Common myeloid progenitor, CD34-positive (primary cell): ENCODE measurements at regions not wholly inside any gene's neighbourhood (a gene's known extent, or its start where the extent isn't known, plus 50 kb on each side); places are given as distances from the start of the nearest gene placed in this dataset.
"Not testable (repeated sequence)": the region's sequence is repeated elsewhere in the genome, so short reads cannot be mapped to it uniquely, and the experiment has no call there.

Source experiments
- CTCF ChIA-PET: fragments of 350-600 bp; sonication (Branson Sonifier 250); formaldehyde crosslinking; loops from one replicate; lab custom pipeline; 2021; ENCODE audit warnings: antibody characterized with exemption; lab: Charles Lee
- POLR2A ChIA-PET: fragments of 350-600 bp; sonication (Branson Sonifier 250); formaldehyde crosslinking; loops from one replicate; lab custom pipeline; 2021; ENCODE audit warnings: antibody characterized with exemption; lab: Charles Lee
- DNase-seq, 3 donors: peaks; one replicate each; pipeline versions ENCODE4 v3.0.0 to v3.0.0-alpha.2; 2013
- H3K27ac ChIP-seq, 2 experiments: 1 replicate in 1 of 2; 2 replicates in 1 of 2; pipeline ENCODE4 v1.7.0; 2013; ENCODE audit warnings: inconsistent platforms in 2 of 2, low read length in 2 of 2, mild to moderate bottlenecking in 2 of 2, low read depth in 1 of 2, moderate library complexity in 1 of 2; ENCODE audit not compliant: severe bottlenecking in 2 of 2, insufficient read depth in 1 of 2, poor library complexity in 1 of 2
- H3K27me3 ChIP-seq, 5 experiments: replicated peaks in 2 of 5; 1 replicate in 3 of 5; 2 replicates in 2 of 5; pipeline versions ENCODE4 v1.6.1 to v1.7.0; 2013; ENCODE audit warnings: low read length in 4 of 5, mild to moderate bottlenecking in 2 of 5, moderate library complexity in 2 of 5, inconsistent platforms in 1 of 5; ENCODE audit not compliant: insufficient read depth in 5 of 5, control insufficient read depth in 4 of 5
- H3K36me3 ChIP-seq, 4 experiments: 1 replicate in 2 of 4; 2 replicates in 2 of 4; pipeline versions ENCODE4 v1.6.1 to v1.7.0; 2013; ENCODE audit warnings: low read length in 3 of 4, control low read depth in 1 of 4, mild to moderate bottlenecking in 1 of 4; ENCODE audit not compliant: control insufficient read depth in 4 of 4, insufficient read depth in 4 of 4
- H3K4me1 ChIP-seq, 4 experiments: 1 replicate in 3 of 4; 2 replicates in 1 of 4; pipeline versions ENCODE4 v1.6.1 to v1.7.1; 2013; ENCODE audit warnings: low read length in 3 of 4, mild to moderate bottlenecking in 3 of 4, control low read depth in 1 of 4, inconsistent platforms in 1 of 4, moderate library complexity in 1 of 4; ENCODE audit not compliant: control insufficient read depth in 4 of 4, insufficient read depth in 4 of 4; ENCODE audit errors: control extremely low read depth in 1 of 4
- H3K4me3 ChIP-seq, 7 experiments: 1 replicate in 4 of 7; 2 replicates in 3 of 7; pipeline versions ENCODE4 v1.5.1 to v1.7.0; 2013; ENCODE audit warnings: mild to moderate bottlenecking in 7 of 7, low read length in 6 of 7, moderate library complexity in 6 of 7, inconsistent platforms in 2 of 7, low read depth in 2 of 7, control low read depth in 1 of 7; ENCODE audit not compliant: insufficient read depth in 4 of 7, control insufficient read depth in 1 of 7; ENCODE audit errors: extremely low read depth in 1 of 7
- H3K9me3 ChIP-seq, 5 experiments: 1 replicate in 4 of 5; 2 replicates in 1 of 5; pipeline versions ENCODE4 v1.6.1 to v1.7.1; 2013; ENCODE audit warnings: low read length in 4 of 5, mild to moderate bottlenecking in 2 of 5, inconsistent platforms in 1 of 5, low read depth in 1 of 5, moderate library complexity in 1 of 5; ENCODE audit not compliant: control insufficient read depth in 4 of 5, insufficient read depth in 2 of 5; ENCODE audit errors: control extremely low read depth in 1 of 5
- WGBS: methylation state at CpG from one replicate; pipeline ENCODE4 v1.1.5; 2013; ENCODE audit not compliant: insufficient coverage; 5-methylcytosine and 5-hydroxymethylcytosine counted together

- H3K9me3 ChIP-seq, POLR2A ChIA-PET, H3K27ac ChIP-seq, H3K4me1 ChIP-seq, H3K27me3 ChIP-seq, H3K36me3 ChIP-seq, CTCF ChIA-PET, DNase-seq, H3K4me3 ChIP-seq: not testable (repeated sequence)
- no CpG with 5 or more reads among the region's 2 CpGs for WGBS
These were observed 1738.7 kb downstream of the KHDRBS2 start for GRCh38 chr6:60547340-60547739.

GRCh38 chr6:60524770-60525169, 1761.3 kb downstream of the KHDRBS2 start:
- H3K36me3 ChIP-seq, H3K4me1 ChIP-seq, H3K27me3 ChIP-seq, H3K9me3 ChIP-seq, DNase-seq, H3K4me3 ChIP-seq, POLR2A ChIA-PET, H3K27ac ChIP-seq, CTCF ChIA-PET: not testable (repeated sequence)

DNA sequence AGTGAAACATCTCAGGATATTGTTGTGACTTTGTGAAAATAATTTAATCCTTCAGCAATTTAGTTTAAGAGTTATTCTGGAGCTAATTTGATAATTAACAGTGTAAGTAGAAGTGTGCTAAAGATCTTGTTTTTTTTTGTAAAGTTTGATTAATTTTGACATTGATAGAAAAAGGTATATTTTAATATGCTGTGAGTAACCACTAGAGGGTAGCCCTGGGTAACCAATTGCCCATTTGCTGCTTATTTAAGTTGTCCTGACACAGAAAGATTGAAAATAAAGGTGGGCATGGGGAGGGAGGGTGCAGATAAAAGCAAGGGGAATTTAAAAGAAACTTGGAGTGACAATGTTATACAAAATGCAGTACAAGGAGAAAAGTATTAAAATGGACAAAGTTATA, 1808.3 kb downstream of the KHDRBS2 start:
- H3K4me1 ChIP-seq, POLR2A ChIA-PET, H3K36me3 ChIP-seq, H3K27ac ChIP-seq, H3K9me3 ChIP-seq, H3K4me3 ChIP-seq, H3K27me3 ChIP-seq, CTCF ChIA-PET: not testable (repeated sequence)
- DNase-seq = peak in 1 of 3 donors; percentile 0

DNA sequence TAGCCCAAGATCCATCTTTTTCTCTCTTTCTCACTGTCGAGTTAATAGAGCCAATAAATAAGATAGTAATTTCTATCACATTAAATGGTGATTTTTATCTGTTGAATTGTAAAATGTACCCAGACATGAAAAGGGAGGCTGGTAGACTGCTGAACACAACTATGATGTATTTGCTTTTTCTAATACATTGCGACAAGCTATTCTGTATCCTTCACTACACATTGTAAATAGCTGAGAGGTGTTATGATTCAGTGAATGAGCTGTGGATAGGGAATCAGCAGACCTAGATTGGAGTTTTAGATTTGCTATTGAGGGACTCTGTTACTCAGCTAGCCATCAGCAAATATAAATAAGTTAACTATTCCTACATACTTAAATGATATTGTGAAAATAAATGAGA, 1812.2 kb downstream of the KHDRBS2 start:
- POLR2A ChIA-PET, H3K27me3 ChIP-seq, H3K9me3 ChIP-seq, CTCF ChIA-PET, H3K27ac ChIP-seq, DNase-seq, H3K36me3 ChIP-seq, H3K4me3 ChIP-seq, H3K4me1 ChIP-seq: not testable (repeated sequence)
- WGBS = no CpG with 5 or more reads among the region's 2 CpGs

DNA sequence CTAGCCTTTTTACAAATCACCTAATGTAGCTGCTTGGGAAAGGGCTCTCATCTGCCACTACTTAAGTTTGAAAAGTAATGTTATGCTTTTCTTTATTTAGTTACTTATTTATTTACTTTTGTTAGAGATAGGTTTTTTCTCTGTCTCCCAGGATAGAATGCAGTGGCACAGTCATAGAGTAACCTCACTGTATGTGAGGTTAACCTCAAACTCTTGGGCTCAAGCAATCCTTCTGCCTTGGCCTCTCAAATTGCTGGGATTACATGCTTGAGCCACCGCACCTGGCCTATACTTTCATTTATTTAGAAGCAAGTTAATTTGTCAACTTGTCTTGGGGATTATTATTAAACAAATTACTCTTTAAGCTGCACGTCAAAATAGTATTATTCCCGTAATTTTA, 1814.6 kb downstream of the KHDRBS2 start:
- H3K4me1 ChIP-seq, CTCF ChIA-PET, POLR2A ChIA-PET, H3K27ac ChIP-seq, DNase-seq, H3K27me3 ChIP-seq, H3K36me3 ChIP-seq, H3K4me3 ChIP-seq, H3K9me3 ChIP-seq: not testable (repeated sequence)
- WGBS = no CpG with 5 or more reads among the region's 3 CpGs

DNA sequence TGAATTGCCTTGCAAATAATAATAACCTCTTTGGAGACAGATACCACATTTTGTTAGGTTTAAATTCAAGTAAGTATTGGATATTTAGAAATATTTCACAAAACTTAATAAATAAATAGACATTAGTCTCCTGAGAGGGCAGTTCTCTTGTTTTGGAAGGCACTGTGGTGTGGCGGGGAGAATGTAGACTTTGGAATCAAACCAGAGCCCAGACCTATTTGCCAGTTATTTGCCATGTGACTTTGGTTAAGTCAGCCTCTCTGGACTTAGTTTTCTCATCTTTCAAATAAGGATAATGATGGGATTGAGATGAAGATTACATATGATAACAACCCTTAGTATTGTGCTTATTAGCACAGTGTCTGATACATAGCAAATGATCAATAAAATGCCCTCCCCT, 1835.6 kb downstream of the KHDRBS2 start:
- H3K27ac ChIP-seq, CTCF ChIA-PET, POLR2A ChIA-PET, H3K36me3 ChIP-seq, H3K27me3 ChIP-seq, H3K4me1 ChIP-seq, DNase-seq, H3K9me3 ChIP-seq, H3K4me3 ChIP-seq: not testable (repeated sequence)
- WGBS = no CpG with 5 or more reads among the region's 1 CpG

DNA sequence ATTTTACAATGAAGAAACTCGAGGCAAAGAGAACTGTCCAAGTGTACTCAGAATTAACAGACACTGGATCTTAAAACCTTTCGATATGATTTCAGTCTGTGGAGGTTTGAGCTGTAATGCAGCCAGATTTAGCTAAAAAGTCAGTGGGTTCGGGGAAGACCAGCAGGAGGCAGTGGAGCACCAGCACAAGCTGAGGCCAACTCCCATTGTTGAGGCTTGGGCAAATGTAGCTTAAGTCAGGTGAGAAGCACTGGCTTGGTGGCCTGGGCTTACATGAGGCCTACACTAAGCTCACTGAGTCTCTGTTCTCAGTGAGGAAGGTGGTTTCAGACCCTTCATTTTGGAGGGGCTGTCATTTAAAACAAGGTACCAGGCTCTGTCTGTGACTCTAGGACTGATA, 1841.5 kb downstream of the KHDRBS2 start:
- H3K9me3 ChIP-seq, CTCF ChIA-PET, H3K27me3 ChIP-seq, H3K4me3 ChIP-seq, DNase-seq, H3K4me1 ChIP-seq, POLR2A ChIA-PET, H3K36me3 ChIP-seq, H3K27ac ChIP-seq: not testable (repeated sequence)
- WGBS = no CpG with 5 or more reads among the region's 3 CpGs

GRCh38 chr6:60439709-60440108, 1846.3 kb downstream of the KHDRBS2 start:
- POLR2A ChIA-PET, H3K27ac ChIP-seq, H3K4me3 ChIP-seq, H3K27me3 ChIP-seq, DNase-seq, H3K9me3 ChIP-seq, CTCF ChIA-PET, H3K4me1 ChIP-seq, H3K36me3 ChIP-seq: not testable (repeated sequence)
- no CpG with 5 or more reads among the region's 3 CpGs for WGBS
